ENCODE measurements at regions not wholly inside any gene's neighbourhood (a gene's known extent, or its start where the extent isn't known, plus 50 kb on each side); places are given as distances from the start of the nearest gene placed in this dataset.

- H3K4me3 ChIP-seq = no peak overlapping the region
- H3K36me3 ChIP-seq = no peaks in the 10 kb centered on the region
- H3K9me3 ChIP-seq = no peaks in the 10 kb centered on the region
- no peaks in the 10 kb centered on the region for H3K27me3 ChIP-seq
- DNase-seq = no peak
Measured at GRCh38 chr6:169851641-169852503, 100.5 kb downstream of the ERMARD start.

GRCh38 chr6:169850746-169851145 lies 99.3 kb downstream of the ERMARD start:
- Histone ChIP-seq H3K9me3 (no peaks in the 10 kb centered on the region), H3K27me3 (no peaks in the 10 kb centered on the region), H3K36me3 (no peaks in the 10 kb centered on the region), H3K4me3 (no peak overlapping the region)
- DNase-seq = no peak

GRCh38 chr6:169850154-169850553 lies 98.7 kb downstream of the ERMARD start:
- no peak overlapping the region for H3K4me3 ChIP-seq
- no peaks in the 10 kb centered on the region for H3K27me3 ChIP-seq
- no peak for DNase-seq
- H3K36me3 ChIP-seq = no peaks in the 10 kb centered on the region
- H3K9me3 ChIP-seq = no peaks in the 10 kb centered on the region

GRCh38 chr6:169849396-169849795 lies 98.0 kb downstream of the ERMARD start:
- DNase-seq = no peak
- Histone ChIP-seq H3K36me3 (no peaks in the 10 kb centered on the region), H3K27me3 (no peaks in the 10 kb centered on the region), H3K4me3 (no peak overlapping the region), H3K9me3 (no peaks in the 10 kb centered on the region)

GRCh38 chr6:169848946-169849345 lies 97.5 kb downstream of the ERMARD start:
- no peaks in the 10 kb centered on the region for H3K27me3 ChIP-seq
- DNase-seq = no peak
- H3K4me3 ChIP-seq = no peak overlapping the region
- H3K9me3 ChIP-seq = no peaks in the 10 kb centered on the region
- H3K36me3 ChIP-seq = no peaks in the 10 kb centered on the region

- no peaks in the 10 kb centered on the region for H3K9me3 ChIP-seq
- no peak for DNase-seq
Measured at GRCh38 chr6:169847901-169848311, 96.5 kb downstream of the ERMARD start.

GRCh38 chr6:169847141-169847674 lies 95.8 kb downstream of the ERMARD start:
- DNase-seq = no peak
- Histone ChIP-seq H3K4me3 (no peak overlapping the region), H3K27me3 (no peaks in the 10 kb centered on the region), H3K36me3 (no peaks in the 10 kb centered on the region), H3K9me3 (no peaks in the 10 kb centered on the region)

More at GRCh38 chr6:169847901-169848311, 96.5 kb downstream of the ERMARD start:
- no peaks in the 10 kb centered on the region for H3K27me3 ChIP-seq
- H3K4me3 ChIP-seq = no peak overlapping the region
- no peaks in the 10 kb centered on the region for H3K36me3 ChIP-seq

- H3K27me3 ChIP-seq = no peaks in the 10 kb centered on the region
- H3K9me3 ChIP-seq = no peaks in the 10 kb centered on the region
- DNase-seq = no peak
- no peak overlapping the region for H3K4me3 ChIP-seq
- no peaks in the 10 kb centered on the region for H3K36me3 ChIP-seq
Measured at GRCh38 chr6:169846286-169847056, 95.0 kb downstream of the ERMARD start.

- no peak for DNase-seq
- Histone ChIP-seq H3K4me3 (no peak overlapping the region), H3K36me3 (no peaks in the 10 kb centered on the region), H3K27me3 (no peaks in the 10 kb centered on the region), H3K9me3 (no peaks in the 10 kb centered on the region)
Measured at GRCh38 chr6:169845426-169846285, 94.2 kb downstream of the ERMARD start.

GRCh38 chr6:169844946-169845345 lies 93.5 kb downstream of the ERMARD start:
- no peaks in the 10 kb centered on the region for H3K27me3 ChIP-seq
- H3K4me3 ChIP-seq = no peak overlapping the region
- no peak for DNase-seq
- no peaks in the 10 kb centered on the region for H3K9me3 ChIP-seq
- no peaks in the 10 kb centered on the region for H3K36me3 ChIP-seq

- Histone ChIP-seq H3K4me3 (no peak overlapping the region), H3K36me3 (no peaks in the 10 kb centered on the region), H3K27me3 (no peaks in the 10 kb centered on the region), H3K9me3 (no peaks in the 10 kb centered on the region)
- DNase-seq = no peak
Measured at GRCh38 chr6:169843991-169844390, 92.6 kb downstream of the ERMARD start.

- H3K9me3 ChIP-seq = no peaks in the 10 kb centered on the region
- no peak overlapping the region for H3K4me3 ChIP-seq
- H3K36me3 ChIP-seq = no peaks in the 10 kb centered on the region
- DNase-seq = no peak
- no peaks in the 10 kb centered on the region for H3K27me3 ChIP-seq
Measured at GRCh38 chr6:169843110-169843509, 91.7 kb downstream of the ERMARD start.

- no peaks in the 10 kb centered on the region for H3K9me3 ChIP-seq
- no peak overlapping the region for H3K4me3 ChIP-seq
- H3K36me3 ChIP-seq = no peaks in the 10 kb centered on the region
- DNase-seq = no peak
- H3K27me3 ChIP-seq = no peaks in the 10 kb centered on the region
Measured at GRCh38 chr6:169841907-169842606, 90.6 kb downstream of the ERMARD start.

GRCh38 chr6:169841251-169841650 lies 89.8 kb downstream of the ERMARD start:
- no peak overlapping the region for H3K4me3 ChIP-seq
- DNase-seq = no peak
- H3K9me3 ChIP-seq = 0 out of 2 replicates have a peak, but pooled peaks cover under 1% of the 10 kb centered on the region
- no peaks in the 10 kb centered on the region for H3K36me3 ChIP-seq
- H3K27me3 ChIP-seq = peaks cover 5% of the 10 kb centered on the region; the same call in 1 of the 2 replicates

- 0 out of 2 replicates have a peak, but pooled peaks cover 2% of the 10 kb centered on the region for H3K9me3 ChIP-seq
- H3K27me3 ChIP-seq = peaks cover 8% of the 10 kb centered on the region
- no peak overlapping the region for H3K4me3 ChIP-seq
- no peaks in the 10 kb centered on the region for H3K36me3 ChIP-seq
- no peak for DNase-seq
Measured at GRCh38 chr6:169839898-169840631, 88.6 kb downstream of the ERMARD start.
